ENCODE measurements at regions not wholly inside any gene's neighbourhood (a gene's known extent, or its start where the extent isn't known, plus 50 kb on each side); places are given as distances from the start of the nearest gene placed in this dataset.

DNA sequence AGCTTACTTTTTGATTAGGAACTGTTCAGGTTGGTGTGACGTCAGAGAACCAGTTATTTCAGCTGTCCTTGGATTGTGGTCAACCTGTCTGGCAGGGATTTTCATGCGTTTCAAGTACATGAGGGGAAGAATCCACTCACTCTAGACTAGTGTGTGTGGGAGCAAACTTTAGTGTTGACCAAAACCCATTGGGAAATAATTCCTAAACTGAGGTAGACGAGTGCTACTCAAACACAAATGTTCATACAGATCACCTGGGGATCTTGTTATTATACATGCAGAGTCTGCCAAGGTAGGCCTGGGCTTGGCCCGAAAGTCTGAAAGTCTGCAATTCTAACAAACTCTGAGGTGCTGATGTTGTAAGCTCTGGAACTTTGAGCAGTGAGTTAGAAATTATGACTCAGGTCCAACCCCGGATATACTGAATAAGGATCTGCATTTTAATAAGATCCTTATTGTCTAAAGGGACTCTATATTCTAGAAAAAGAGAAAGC lies 111.1 kb upstream of the CREB5 start:
- Histone ChIP-seq H3K9me3 (ENCODE audit: low read length) (no peaks in the 10 kb centered on the region), H3K4me1 (ENCODE audit: insufficient read depth, low read length, poor library complexity, severe bottlenecking) (peaks cover 18% of the 10 kb centered on the region), H3K4me2 (ENCODE audit: low read length) (no peak overlapping the region), H3K36me3 (ENCODE audit: insufficient read depth, low read length) (no peaks in the 10 kb centered on the region), H4K20me1 (ENCODE audit: insufficient read depth, low read length) (no peaks in the 10 kb centered on the region), H3K4me3 (ENCODE audit: low read depth, low read length, poor library complexity, severe bottlenecking) (no peak overlapping the region), H3K79me2 (ENCODE audit: insufficient read depth, low read depth, low read length) (no peaks in the 10 kb centered on the region), H3K9me2 (ENCODE audit: insufficient read depth, low read length) (no peaks in the 10 kb centered on the region), H2AFZ (ENCODE audit: low read length) (no peak overlapping the region), H3K27ac (ENCODE audit: low read depth, low read length, poor library complexity, severe bottlenecking) (no peak overlapping the region)
- intact Hi-C loops (cut with micrococcal nuclease; ENCODE audit: unreplicated experiment) = no loop called here
- ChIA-PET POLR2A (interaction anchor here (0.7 to 1.6 kb wide), 4 partner anchors 10 to 35 kb away, joined by 3 to 5 read pairs (median 3); no protein-coding TSS in a partner anchor), CTCF (ENCODE audit: unreplicated experiment) (no interaction called here)
- BruUV-seq (replicated peaks) = no TSS peak
- DNase-seq (ENCODE audit: low spot score) = no peak
- no peak for TF ChIP-seq EZH2phosphoT487 (IDR thresholded peaks at IDR 0.05; ENCODE audit: borderline replicate concordance, low read depth, low read length)
- TF ChIP-seq, protein P1, sequence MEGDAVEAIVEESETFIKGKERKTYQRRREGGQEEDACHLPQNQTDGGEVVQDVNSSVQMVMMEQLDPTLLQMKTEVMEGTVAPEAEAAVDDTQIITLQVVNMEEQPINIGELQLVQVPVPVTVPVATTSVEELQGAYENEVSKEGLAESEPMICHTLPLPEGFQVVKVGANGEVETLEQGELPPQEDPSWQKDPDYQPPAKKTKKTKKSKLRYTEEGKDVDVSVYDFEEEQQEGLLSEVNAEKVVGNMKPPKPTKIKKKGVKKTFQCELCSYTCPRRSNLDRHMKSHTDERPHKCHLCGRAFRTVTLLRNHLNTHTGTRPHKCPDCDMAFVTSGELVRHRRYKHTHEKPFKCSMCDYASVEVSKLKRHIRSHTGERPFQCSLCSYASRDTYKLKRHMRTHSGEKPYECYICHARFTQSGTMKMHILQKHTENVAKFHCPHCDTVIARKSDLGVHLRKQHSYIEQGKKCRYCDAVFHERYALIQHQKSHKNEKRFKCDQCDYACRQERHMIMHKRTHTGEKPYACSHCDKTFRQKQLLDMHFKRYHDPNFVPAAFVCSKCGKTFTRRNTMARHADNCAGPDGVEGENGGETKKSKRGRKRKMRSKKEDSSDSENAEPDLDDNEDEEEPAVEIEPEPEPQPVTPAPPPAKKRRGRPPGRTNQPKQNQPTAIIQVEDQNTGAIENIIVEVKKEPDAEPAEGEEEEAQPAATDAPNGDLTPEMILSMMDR (conservative IDR thresholded peaks at IDR 0.05; ENCODE audit: low read length) = no peak

DNA sequence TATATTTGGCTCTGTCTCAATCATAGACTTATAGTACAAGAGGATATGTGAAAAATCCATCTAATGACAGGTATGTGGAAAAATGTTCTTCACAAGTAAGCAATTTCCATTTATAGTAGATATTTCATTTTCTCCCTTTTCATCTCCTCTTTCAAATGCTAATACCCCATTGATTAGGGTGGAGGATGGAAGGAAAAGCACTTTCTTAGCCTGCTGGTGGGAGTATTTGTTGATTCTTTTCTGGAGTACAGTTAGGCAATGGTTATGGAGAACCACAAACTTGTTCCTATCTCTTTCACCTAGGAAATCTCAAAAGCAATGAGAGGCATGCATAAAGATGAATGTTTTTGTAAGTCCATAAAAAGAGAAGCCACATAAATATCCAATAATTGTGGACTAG lies 108.0 kb upstream of the CREB5 start:
- intact Hi-C loops (cut with micrococcal nuclease; ENCODE audit: unreplicated experiment) = no loop called here
- H3K4me2 ChIP-seq (ENCODE audit: low read length) = no peak overlapping the region
- ChIA-PET CTCF (ENCODE audit: unreplicated experiment) (no interaction called here), POLR2A (no interaction called here)
- H3K4me3 ChIP-seq (ENCODE audit: low read depth, low read length, poor library complexity, severe bottlenecking) = no peak overlapping the region
- H2AFZ ChIP-seq (ENCODE audit: low read length) = no peak overlapping the region
- H3K79me2 ChIP-seq (ENCODE audit: insufficient read depth, low read depth, low read length) = no peaks in the 10 kb centered on the region
- no peak overlapping the region for H3K27ac ChIP-seq (ENCODE audit: low read depth, low read length, poor library complexity, severe bottlenecking)
- no peaks in the 10 kb centered on the region for H4K20me1 ChIP-seq (ENCODE audit: insufficient read depth, low read length)
- BruUV-seq (replicated peaks) = no TSS peak
- no peaks in the 10 kb centered on the region for H3K9me2 ChIP-seq (ENCODE audit: insufficient read depth, low read length)
- TF ChIP-seq, protein P1 (conservative IDR thresholded peaks at IDR 0.05; ENCODE audit: low read length) = no peak
- no peak for TF ChIP-seq EZH2phosphoT487 (IDR thresholded peaks at IDR 0.05; ENCODE audit: borderline replicate concordance, low read depth, low read length)
- no peaks in the 10 kb centered on the region for H3K9me3 ChIP-seq (ENCODE audit: low read length)
- no peaks in the 10 kb centered on the region for H3K36me3 ChIP-seq (ENCODE audit: insufficient read depth, low read length)
- no peaks in the 10 kb centered on the region for H3K4me1 ChIP-seq (ENCODE audit: insufficient read depth, low read length, poor library complexity, severe bottlenecking)
- no peak for DNase-seq (ENCODE audit: low spot score)

DNA sequence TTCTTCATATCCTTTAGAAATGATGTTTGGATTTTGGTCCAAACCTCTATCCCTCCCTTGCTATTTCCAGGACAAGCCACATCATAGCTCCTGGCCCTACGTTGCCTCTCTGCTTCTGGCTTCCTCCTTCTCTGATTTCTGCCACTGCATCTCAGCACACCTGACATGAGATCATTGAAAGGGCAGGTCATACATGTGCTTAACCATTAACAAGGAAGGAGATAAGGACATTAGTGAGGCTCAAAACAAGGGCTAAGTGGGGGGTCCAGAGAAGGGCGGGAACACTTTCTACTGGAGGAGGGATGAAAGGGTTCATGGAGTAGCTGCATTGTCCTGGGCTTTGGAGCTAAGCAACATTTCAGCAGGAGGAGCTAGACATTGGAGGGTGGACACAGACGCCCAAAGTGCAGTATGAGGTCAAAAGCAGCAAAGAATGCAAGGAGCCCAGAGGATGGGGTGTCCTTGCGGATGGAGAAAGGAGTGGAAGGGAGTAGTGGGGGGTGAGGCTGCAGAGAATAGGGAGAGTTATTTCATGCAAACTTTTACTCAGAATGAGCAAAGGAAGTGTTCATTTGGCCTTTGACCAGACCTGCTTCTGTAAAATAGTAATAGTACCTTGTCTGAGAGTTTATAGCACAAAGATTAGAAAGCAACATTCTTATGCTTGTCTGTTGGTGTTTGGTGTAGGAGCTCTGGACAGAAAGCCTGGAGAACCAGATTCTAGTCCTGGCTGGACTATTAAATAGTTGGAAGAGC lies 102.4 kb upstream of the CREB5 start:
- no peak for TF ChIP-seq EZH2phosphoT487 (IDR thresholded peaks at IDR 0.05; ENCODE audit: borderline replicate concordance, low read depth, low read length)
- CTCF ChIA-PET (ENCODE audit: unreplicated experiment) = no interaction called here
- no peaks in the 10 kb centered on the region for H3K9me2 ChIP-seq (ENCODE audit: insufficient read depth, low read length)

More for the DNA sequence above, 102.4 kb upstream of the CREB5 start:
- Histone ChIP-seq H3K4me2 (ENCODE audit: low read length) (no peak overlapping the region), H2AFZ (ENCODE audit: low read length) (no peak overlapping the region), H3K4me3 (ENCODE audit: low read depth, low read length, poor library complexity, severe bottlenecking) (no peak overlapping the region), H4K20me1 (ENCODE audit: insufficient read depth, low read length) (no peaks in the 10 kb centered on the region), H3K4me1 (ENCODE audit: insufficient read depth, low read length, poor library complexity, severe bottlenecking) (no peaks in the 10 kb centered on the region), H3K9me3 (ENCODE audit: low read length) (no peaks in the 10 kb centered on the region), H3K79me2 (ENCODE audit: insufficient read depth, low read depth, low read length) (no peaks in the 10 kb centered on the region), H3K27ac (ENCODE audit: low read depth, low read length, poor library complexity, severe bottlenecking) (no peak overlapping the region), H3K36me3 (ENCODE audit: insufficient read depth, low read length) (no peaks in the 10 kb centered on the region)
- POLR2A ChIA-PET = interaction anchor here (1.4 kb wide), 1 partner anchor 20 kb away, joined by 4 read pairs; no protein-coding TSS in a partner anchor
- intact Hi-C loops (cut with micrococcal nuclease; ENCODE audit: unreplicated experiment) = no loop called here
- DNase-seq (ENCODE audit: low spot score) = no peak
- BruUV-seq (replicated peaks) = no TSS peak

Measured in OCI-LY7 (cell line).